ENCODE measurements at regions not wholly inside any gene's neighbourhood (a gene's known extent, or its start where the extent isn't known, plus 50 kb on each side); places are given as distances from the start of the nearest gene placed in this dataset.

DNA sequence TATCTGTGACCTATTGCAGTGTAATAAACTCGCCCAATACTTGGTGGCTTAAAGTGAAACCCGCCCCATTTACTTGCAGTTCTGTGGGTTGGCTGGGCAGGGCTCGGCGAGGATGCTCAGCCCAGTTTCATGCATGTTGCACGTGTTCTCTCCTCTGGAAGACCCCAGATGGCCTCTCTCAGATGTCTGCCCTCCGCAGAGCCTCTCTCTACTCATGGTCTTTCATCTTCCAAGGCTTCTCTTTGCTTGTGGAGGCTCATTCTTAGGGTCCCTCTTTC lies 251.4 kb downstream of the SOD2 start:
- Histone ChIP-seq H3K36me3 (replicated peaks; ENCODE audit: insufficient read depth, low read depth) (no peaks in the 10 kb centered on the region), H3K4me1 (ENCODE audit: insufficient read depth) (no peaks in the 10 kb centered on the region), H3K4me3 (no peak overlapping the region), H4K20me1 (ENCODE audit: insufficient read depth, poor library complexity, severe bottlenecking) (no peaks in the 10 kb centered on the region), H3K27me3 (no peaks in the 10 kb centered on the region), H3K4me2 (no peak overlapping the region), H3K27ac (no peak overlapping the region), H3K79me2 (no peaks in the 10 kb centered on the region), H3K9me3 (ENCODE audit: low read depth) (no peaks in the 10 kb centered on the region), H2AFZ (no peak overlapping the region), H3K9me2 (replicated peaks; ENCODE audit: insufficient read depth) (no peaks in the 10 kb centered on the region)
- WGBS (ENCODE audit: low lambda C conversion rate, missing lambda C conversion rate): 90% methylated on average over 6 of the region's 6 CpGs
- no peak for DNase-seq (ENCODE audit: low spot score)
- TF ChIP-seq EZH2 (IDR thresholded peaks at IDR 0.05; ENCODE audit: borderline replicate concordance) (no peak), EZH2phosphoT487 (IDR thresholded peaks at IDR 0.05; ENCODE audit: low read depth, severe bottlenecking, unreplicated experiment) (no peak)
- TF ChIP-seq, protein P1, sequence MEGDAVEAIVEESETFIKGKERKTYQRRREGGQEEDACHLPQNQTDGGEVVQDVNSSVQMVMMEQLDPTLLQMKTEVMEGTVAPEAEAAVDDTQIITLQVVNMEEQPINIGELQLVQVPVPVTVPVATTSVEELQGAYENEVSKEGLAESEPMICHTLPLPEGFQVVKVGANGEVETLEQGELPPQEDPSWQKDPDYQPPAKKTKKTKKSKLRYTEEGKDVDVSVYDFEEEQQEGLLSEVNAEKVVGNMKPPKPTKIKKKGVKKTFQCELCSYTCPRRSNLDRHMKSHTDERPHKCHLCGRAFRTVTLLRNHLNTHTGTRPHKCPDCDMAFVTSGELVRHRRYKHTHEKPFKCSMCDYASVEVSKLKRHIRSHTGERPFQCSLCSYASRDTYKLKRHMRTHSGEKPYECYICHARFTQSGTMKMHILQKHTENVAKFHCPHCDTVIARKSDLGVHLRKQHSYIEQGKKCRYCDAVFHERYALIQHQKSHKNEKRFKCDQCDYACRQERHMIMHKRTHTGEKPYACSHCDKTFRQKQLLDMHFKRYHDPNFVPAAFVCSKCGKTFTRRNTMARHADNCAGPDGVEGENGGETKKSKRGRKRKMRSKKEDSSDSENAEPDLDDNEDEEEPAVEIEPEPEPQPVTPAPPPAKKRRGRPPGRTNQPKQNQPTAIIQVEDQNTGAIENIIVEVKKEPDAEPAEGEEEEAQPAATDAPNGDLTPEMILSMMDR (IDR thresholded peaks at IDR 0.05; ENCODE audit: poor library complexity): no peak

DNA sequence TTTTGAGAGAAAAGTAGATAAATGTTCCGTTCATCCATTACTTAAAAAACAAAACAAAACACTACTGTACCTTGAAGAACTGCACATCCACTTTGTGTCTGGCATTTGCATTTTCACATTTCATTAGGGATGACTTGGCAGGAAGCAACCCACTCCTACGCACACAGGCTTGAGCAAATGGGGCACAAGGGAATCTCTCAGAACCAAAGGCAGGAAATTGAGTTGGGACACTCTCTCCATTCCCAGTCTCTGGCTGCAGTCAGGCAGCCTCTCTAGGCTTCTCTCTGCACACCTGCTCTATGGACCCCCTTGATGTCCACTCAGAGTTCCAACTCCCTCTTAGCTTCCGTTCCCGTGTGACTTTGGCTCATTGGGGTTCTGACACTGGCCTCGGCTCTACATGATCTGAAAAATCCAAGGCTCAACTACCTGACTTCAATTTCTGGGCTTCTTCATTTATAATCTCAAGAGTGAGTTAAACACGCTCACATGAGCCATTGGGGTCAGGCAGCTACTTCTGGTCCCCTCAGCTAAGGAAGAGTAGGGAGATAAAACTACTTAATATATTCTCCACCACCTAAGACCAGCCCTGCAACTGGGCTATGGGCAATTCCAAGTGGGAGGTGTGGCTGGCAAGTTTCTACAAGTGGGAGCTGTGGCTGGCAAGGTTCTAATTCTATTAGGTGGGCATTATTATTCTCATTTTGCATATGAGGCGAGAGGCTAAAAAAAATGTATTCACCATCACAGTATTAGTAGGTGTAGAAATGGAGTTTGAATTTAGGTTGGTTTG lies 251.9 kb downstream of the SOD2 start:
- Histone ChIP-seq H3K36me3 (replicated peaks; ENCODE audit: insufficient read depth, low read depth) (no peaks in the 10 kb centered on the region), H3K9me2 (replicated peaks; ENCODE audit: insufficient read depth) (no peaks in the 10 kb centered on the region), H3K4me1 (ENCODE audit: insufficient read depth) (no peaks in the 10 kb centered on the region), H3K79me2 (no peaks in the 10 kb centered on the region), H3K9me3 (ENCODE audit: low read depth) (no peaks in the 10 kb centered on the region), H3K4me3 (no peak overlapping the region), H3K4me2 (no peak overlapping the region), H4K20me1 (ENCODE audit: insufficient read depth, poor library complexity, severe bottlenecking) (no peaks in the 10 kb centered on the region), H3K27me3 (no peaks in the 10 kb centered on the region), H3K27ac (no peak overlapping the region), H2AFZ (no peak overlapping the region)
- DNase-seq (ENCODE audit: low spot score): no peak
- no peak for TF ChIP-seq EZH2 (IDR thresholded peaks at IDR 0.05; ENCODE audit: borderline replicate concordance)
- TF ChIP-seq EZH2phosphoT487 (IDR thresholded peaks at IDR 0.05; ENCODE audit: low read depth, severe bottlenecking, unreplicated experiment): no peak
- TF ChIP-seq, protein P1 (IDR thresholded peaks at IDR 0.05; ENCODE audit: poor library complexity): no peak
- WGBS (ENCODE audit: low lambda C conversion rate, missing lambda C conversion rate): 91% methylated on average over 7 of the region's 7 CpGs

DNA sequence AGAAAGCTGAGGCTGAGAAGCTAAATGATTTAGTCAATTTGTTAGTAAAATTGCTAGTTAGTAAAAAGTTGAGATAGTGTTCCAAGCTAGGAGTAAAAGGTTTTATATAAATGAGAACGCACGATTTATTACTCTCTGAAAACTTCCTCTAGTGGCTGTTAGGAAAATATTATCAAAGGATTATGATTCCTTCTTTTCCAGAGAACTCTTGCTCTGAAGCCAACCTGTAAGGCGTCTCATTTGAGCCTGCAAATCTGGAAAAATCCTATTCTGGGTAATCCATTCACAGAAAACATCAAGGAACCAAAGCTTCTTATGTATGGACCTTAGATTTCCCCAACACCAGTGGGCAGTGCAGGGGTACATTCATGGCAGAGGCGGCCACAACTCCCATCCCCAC lies 252.7 kb downstream of the SOD2 start:
- Histone ChIP-seq H3K4me2 (no peak overlapping the region), H3K36me3 (replicated peaks; ENCODE audit: insufficient read depth, low read depth) (no peaks in the 10 kb centered on the region), H3K4me1 (ENCODE audit: insufficient read depth) (no peaks in the 10 kb centered on the region), H3K79me2 (no peaks in the 10 kb centered on the region), H3K9me2 (replicated peaks; ENCODE audit: insufficient read depth) (no peaks in the 10 kb centered on the region), H4K20me1 (ENCODE audit: insufficient read depth, poor library complexity, severe bottlenecking) (no peaks in the 10 kb centered on the region), H3K9me3 (ENCODE audit: low read depth) (no peaks in the 10 kb centered on the region), H3K4me3 (no peak overlapping the region), H2AFZ (no peak overlapping the region), H3K27me3 (no peaks in the 10 kb centered on the region), H3K27ac (no peak overlapping the region)
- WGBS (ENCODE audit: low lambda C conversion rate, missing lambda C conversion rate): 74% methylated on average over 4 of the region's 4 CpGs
- TF ChIP-seq EZH2 (IDR thresholded peaks at IDR 0.05; ENCODE audit: borderline replicate concordance) (no peak), EZH2phosphoT487 (IDR thresholded peaks at IDR 0.05; ENCODE audit: low read depth, severe bottlenecking, unreplicated experiment) (no peak)
- TF ChIP-seq, protein P1 (IDR thresholded peaks at IDR 0.05; ENCODE audit: poor library complexity): no peak
- no peak for DNase-seq (ENCODE audit: low spot score)

Measured in hepatocyte (in vitro differentiated cells).